Trophoblast cell (in vitro differentiated cells and primary cell): ENCODE measurements at regions not wholly inside any gene's neighbourhood (a gene's known extent, or its start where the extent isn't known, plus 50 kb on each side); places are given as distances from the start of the nearest gene placed in this dataset.
A peak's percentile ranks its signal among the peaks of the same experiment; 100 is the strongest.

Source experiments
- DNase-seq, 2 donors: peaks; one replicate each; pipeline ENCODE4 v3.0.0-alpha.2; 2016
- H2AFZ ChIP-seq: 2 replicates; pipeline ENCODE4 v1.6.1; 2013; ENCODE audit warnings: low read length, moderate library complexity, mild to moderate bottlenecking; ENCODE audit not compliant: insufficient read depth, poor library complexity
- H2AK5ac ChIP-seq: 2 replicates; pipeline ENCODE4 v1.6.1; 2013; ENCODE audit warnings: mild to moderate bottlenecking, low read length
- H2BK120ac ChIP-seq: 2 replicates; pipeline ENCODE4 v1.6.1; 2013; ENCODE audit warnings: low read length, mild to moderate bottlenecking, moderate library complexity; ENCODE audit not compliant: insufficient read depth, poor library complexity
- H2BK12ac ChIP-seq: 2 replicates; pipeline ENCODE4 v1.6.1; 2013; ENCODE audit warnings: mild to moderate bottlenecking, low read length, moderate library complexity
- H2BK5ac ChIP-seq: 2 replicates; pipeline ENCODE4 v1.6.1; 2013; ENCODE audit warnings: low read length, low read depth, moderate library complexity, mild to moderate bottlenecking; ENCODE audit not compliant: poor library complexity
- H3K14ac ChIP-seq: 2 replicates; pipeline ENCODE4 v1.6.1; 2013; ENCODE audit warnings: mild to moderate bottlenecking, low read length
- H3K18ac ChIP-seq: 2 replicates; pipeline ENCODE4 v1.6.1; 2013; ENCODE audit warnings: mild to moderate bottlenecking, low read length
- H3K23ac ChIP-seq: 2 replicates; pipeline ENCODE4 v1.6.1; 2013; ENCODE audit warnings: low read length
- H3K27ac ChIP-seq: 2 replicates; pipeline ENCODE4 v1.5.1; 2013; ENCODE audit warnings: low read depth, mild to moderate bottlenecking, inconsistent platforms, low read length, moderate library complexity
- H3K27me3 ChIP-seq: 2 replicates; pipeline ENCODE4 v1.6.1; 2013; ENCODE audit warnings: inconsistent platforms, mild to moderate bottlenecking, low read length, moderate library complexity; ENCODE audit not compliant: insufficient read depth
- H3K36me3 ChIP-seq, 2 experiments: 1 replicate in 1 of 2; 2 replicates in 1 of 2; pipeline ENCODE4 v1.6.1; 2013; ENCODE audit warnings: low read length in 2 of 2, mild to moderate bottlenecking in 2 of 2, moderate library complexity in 1 of 2; ENCODE audit not compliant: insufficient read depth in 2 of 2, control insufficient read depth in 1 of 2
- H3K4ac ChIP-seq: 2 replicates; pipeline ENCODE4 v1.6.1; 2013; ENCODE audit warnings: low read depth, mild to moderate bottlenecking, low read length, moderate library complexity
- H3K4me1 ChIP-seq, 2 experiments: 1 replicate in 1 of 2; 2 replicates in 1 of 2; pipeline ENCODE4 v1.6.1; 2013; ENCODE audit warnings: low read length in 2 of 2, mild to moderate bottlenecking in 2 of 2, moderate library complexity in 1 of 2; ENCODE audit not compliant: insufficient read depth in 2 of 2, control insufficient read depth in 1 of 2
- H3K4me2 ChIP-seq: 2 replicates; pipeline ENCODE4 v1.6.1; 2013; ENCODE audit warnings: inconsistent platforms, mild to moderate bottlenecking, low read length, moderate library complexity
- H3K4me3 ChIP-seq: 2 replicates; pipeline ENCODE4 v1.5.1; 2013; ENCODE audit warnings: mild to moderate bottlenecking, low read depth, low read length, inconsistent platforms
- H3K79me1 ChIP-seq: one replicate; pipeline ENCODE4 v1.6.1; 2013; ENCODE audit warnings: low read length
- H3K79me2 ChIP-seq: 2 replicates; pipeline ENCODE4 v1.6.1; 2013; ENCODE audit warnings: low read length, mild to moderate bottlenecking; ENCODE audit not compliant: control insufficient read depth, insufficient read depth, poor library complexity
- H3K9ac ChIP-seq: 2 replicates; pipeline ENCODE4 v1.6.1; 2013; ENCODE audit warnings: mild to moderate bottlenecking, low read length
- H3K9me3 ChIP-seq: 2 replicates; pipeline ENCODE4 v1.6.1; 2013; ENCODE audit warnings: low read depth, mild to moderate bottlenecking, control low read depth, inconsistent platforms, low read length; ENCODE audit not compliant: insufficient read depth
- H4K12ac ChIP-seq: 2 replicates; pipeline ENCODE4 v1.6.1; 2013; ENCODE audit warnings: low read depth, mild to moderate bottlenecking, low read length, moderate library complexity
- H4K8ac ChIP-seq: 2 replicates; pipeline ENCODE4 v1.6.1; 2013; ENCODE audit warnings: low read depth, mild to moderate bottlenecking, low read length, moderate library complexity
- H4K91ac ChIP-seq: one replicate; pipeline ENCODE4 v1.6.1; 2013; ENCODE audit warnings: low read depth, mild to moderate bottlenecking, low read length, moderate library complexity
- WGBS: extraction: QIAGEN DNeasy Blood & Tissue Kit; methylation state at CpG from one replicate; pipeline ENCODE4 v1.1.7; 2013; ENCODE audit warnings: missing lambda C conversion rate; ENCODE audit not compliant: insufficient read length, insufficient coverage; ENCODE audit errors: extremely low coverage; 5-methylcytosine and 5-hydroxymethylcytosine counted together

- Histone ChIP-seq H2BK120ac (no peak overlapping the region), H4K12ac (no peak overlapping the region), H3K18ac (no peak overlapping the region), H3K9me3 (no peaks in the 10 kb centered on the region), H3K23ac (no peak overlapping the region), H4K91ac (no peak overlapping the region), H2BK5ac (no peak overlapping the region), H2BK12ac (no peak overlapping the region), H3K4me3 (no peak overlapping the region), H3K27ac (no peak overlapping the region), H3K79me1 (peaks cover 2% of the 10 kb centered on the region), H2AFZ (no peak overlapping the region), H3K14ac (no peak overlapping the region), H3K4ac (no peak overlapping the region), H3K4me1 (peaks cover 0 to 3% of the 10 kb centered on the region in 2 experiments), H3K36me3 (no peaks in the 10 kb centered on the region), H3K4me2 (no peak overlapping the region), H4K8ac (no peak overlapping the region), H3K27me3 (no peaks in the 10 kb centered on the region), H3K79me2 (no peaks in the 10 kb centered on the region), H2AK5ac (no peak overlapping the region), H3K9ac (no peak overlapping the region)
- no peak for DNase-seq
- no CpG with 5 or more reads among the region's 1 CpG for WGBS
Measured at GRCh38 chr12:84763107-84763506, 149.5 kb downstream of the SLC6A15 start.

DNA sequence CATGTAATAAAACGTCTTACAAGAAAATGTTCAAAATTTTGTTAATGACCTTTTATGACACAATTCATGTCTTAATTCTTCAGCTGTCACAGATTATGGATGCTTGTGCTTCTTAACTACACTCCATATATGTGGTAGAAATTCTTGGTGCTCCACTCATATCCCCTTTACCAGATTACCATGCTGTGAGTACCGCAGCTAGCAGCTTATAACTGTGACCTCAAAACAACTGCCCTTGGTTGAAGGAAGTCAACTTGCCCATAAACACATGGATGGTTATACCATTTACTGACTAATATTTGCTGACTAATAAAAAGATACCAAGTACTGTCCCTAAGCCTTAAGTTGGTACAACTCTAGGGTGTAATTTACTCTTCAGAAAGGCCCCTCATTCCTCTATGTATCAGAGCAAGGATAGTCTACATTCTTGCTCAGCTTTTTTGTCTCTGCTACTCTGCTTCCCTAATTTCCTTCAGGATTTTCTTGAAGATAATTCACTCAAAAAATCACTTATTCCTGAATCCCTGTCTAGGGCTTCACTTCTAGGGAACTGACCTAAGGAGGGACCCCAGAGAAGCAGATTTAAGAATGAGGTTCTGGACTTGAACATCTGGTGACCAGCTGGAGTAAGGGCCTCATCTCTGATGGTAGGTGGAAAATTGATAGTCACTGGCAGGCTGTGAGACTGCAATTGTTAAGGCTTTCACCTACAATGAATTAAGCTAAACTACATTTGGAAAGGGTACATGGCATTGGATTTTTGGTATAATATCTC, 152.3 kb downstream of the SLC6A15 start:
- Histone ChIP-seq H4K12ac (no peak overlapping the region), H2BK120ac (no peak overlapping the region), H4K8ac (no peak overlapping the region), H3K23ac (no peak overlapping the region), H3K4me1 (peaks cover 0 to 2% of the 10 kb centered on the region in 2 experiments), H3K4ac (no peak overlapping the region), H3K9ac (no peak overlapping the region), H2BK12ac (no peak overlapping the region), H2AK5ac (no peak overlapping the region), H2BK5ac (no peak overlapping the region), H3K79me1 (peaks cover 2% of the 10 kb centered on the region), H2AFZ (no peak overlapping the region), H3K4me3 (no peak overlapping the region), H3K4me2 (no peak overlapping the region), H3K79me2 (no peaks in the 10 kb centered on the region), H3K9me3 (no peaks in the 10 kb centered on the region), H3K27me3 (no peaks in the 10 kb centered on the region), H3K27ac (no peak overlapping the region), H4K91ac (no peak overlapping the region), H3K14ac (no peak overlapping the region), H3K36me3 (no peaks in the 10 kb centered on the region), H3K18ac (no peak overlapping the region)
- DNase-seq = no peak
- no CpG with 5 or more reads among the region's 2 CpGs for WGBS

GRCh38 chr12:84757978-84758377, 154.6 kb downstream of the SLC6A15 start:
- H3K9me3 ChIP-seq = no peaks in the 10 kb centered on the region
- H3K27me3 ChIP-seq = no peaks in the 10 kb centered on the region
- H3K14ac ChIP-seq = no peak overlapping the region
- no peak overlapping the region for H2AK5ac ChIP-seq
- WGBS = no CpG with 5 or more reads among the region's 1 CpG
- H3K27ac ChIP-seq = no peak overlapping the region
- no peak overlapping the region for H2BK5ac ChIP-seq
- no peak for DNase-seq
- no peak overlapping the region for H3K4me2 ChIP-seq
- H3K23ac ChIP-seq = no peak overlapping the region
- peaks cover 0 to 2% of the 10 kb centered on the region in 2 experiments for H3K4me1 ChIP-seq
- no peak overlapping the region for H2AFZ ChIP-seq
- H3K4me3 ChIP-seq = no peak overlapping the region
- no peak overlapping the region for H3K9ac ChIP-seq
- no peak overlapping the region for H4K91ac ChIP-seq
- no peak overlapping the region for H2BK120ac ChIP-seq
- H4K8ac ChIP-seq = no peak overlapping the region
- peaks cover 2% of the 10 kb centered on the region for H3K79me1 ChIP-seq
- H3K18ac ChIP-seq = no peak overlapping the region
- H2BK12ac ChIP-seq = no peak overlapping the region
- H3K79me2 ChIP-seq = no peaks in the 10 kb centered on the region
- no peaks in the 10 kb centered on the region for H3K36me3 ChIP-seq
- H4K12ac ChIP-seq = no peak overlapping the region
- no peak overlapping the region for H3K4ac ChIP-seq

- H3K4me1 ChIP-seq = peaks cover 0 to 2% of the 10 kb centered on the region in 2 experiments
- peak overlapping the region; percentile 71 for H3K27ac ChIP-seq
- H3K27me3 ChIP-seq = no peaks in the 10 kb centered on the region
- H3K4me2 ChIP-seq = no peak overlapping the region
- no peak overlapping the region for H4K91ac ChIP-seq
- H3K9ac ChIP-seq = no peak overlapping the region
- no peak for DNase-seq
- H2AK5ac ChIP-seq = no peak overlapping the region
- H2BK5ac ChIP-seq = no peak overlapping the region
- no peaks in the 10 kb centered on the region for H3K9me3 ChIP-seq
- H2BK12ac ChIP-seq = no peak overlapping the region
- H2BK120ac ChIP-seq = no peak overlapping the region
- no peaks in the 10 kb centered on the region for H3K79me2 ChIP-seq
- no peak overlapping the region for H3K4ac ChIP-seq
- H3K23ac ChIP-seq = no peak overlapping the region
- H2AFZ ChIP-seq = no peak overlapping the region
- no peak overlapping the region for H4K8ac ChIP-seq
- no peak overlapping the region for H3K14ac ChIP-seq
- H3K79me1 ChIP-seq = peaks cover 2% of the 10 kb centered on the region
- no peak overlapping the region for H3K18ac ChIP-seq
- H3K4me3 ChIP-seq = no peak overlapping the region
- no peak overlapping the region for H4K12ac ChIP-seq
- no peaks in the 10 kb centered on the region for H3K36me3 ChIP-seq
Measured at GRCh38 chr12:84756961-84757360, 155.6 kb downstream of the SLC6A15 start.
